CD4-positive, CD25-positive, alpha-beta regulatory T cell (primary cell): ENCODE measurements at regions not wholly inside any gene's neighbourhood (a gene's known extent, or its start where the extent isn't known, plus 50 kb on each side); places are given as distances from the start of the nearest gene placed in this dataset.
"Not testable (repeated sequence)": the region's sequence is repeated elsewhere in the genome, so short reads cannot be mapped to it uniquely, and the experiment has no call there.

ENCODE experiments used
- ATAC-seq, 2 donors: fragments of 150-1000 bp; cut with Tn5 transposase; one replicate each; pipeline ENCODE4 v1.10.0; 2021; ENCODE audit warnings: low read depth in 2 of 2, moderate number of reproducible peaks in 2 of 2, moderate library complexity in 1 of 2
- DNase-seq, 3 donors: peaks; one replicate each; pipeline versions ENCODE4 v3.0.0 to v3.0.0-alpha.2; 2012 to 2022; ENCODE audit warnings: mixed read lengths in 1 of 3
- H3K27ac ChIP-seq: one replicate; pipeline ENCODE4 v1.7.0; 2013; ENCODE audit warnings: mild to moderate bottlenecking, low read length; ENCODE audit not compliant: insufficient read depth, poor library complexity, severe bottlenecking
- H3K27me3 ChIP-seq: one replicate; pipeline ENCODE4 v1.7.0; 2013; ENCODE audit warnings: low read length; ENCODE audit not compliant: control insufficient read depth, insufficient read depth
- H3K36me3 ChIP-seq: one replicate; pipeline ENCODE4 v1.7.0; 2013; ENCODE audit warnings: mild to moderate bottlenecking, low read length, moderate library complexity; ENCODE audit not compliant: control insufficient read depth, insufficient read depth
- H3K4me1 ChIP-seq: 2 replicates; pipeline ENCODE4 v1.7.0; 2013; ENCODE audit warnings: mild to moderate bottlenecking, low read length; ENCODE audit not compliant: insufficient read depth, control insufficient read depth, poor library complexity, severe bottlenecking
- H3K4me3 ChIP-seq: one replicate; pipeline ENCODE4 v1.7.0; 2013; ENCODE audit warnings: low read depth, mild to moderate bottlenecking, low read length, moderate library complexity
- H3K9me3 ChIP-seq, 2 experiments: 1 replicate in 1 of 2; 2 replicates in 1 of 2; pipeline ENCODE4 v1.7.0; 2013; ENCODE audit warnings: low read length in 2 of 2, mild to moderate bottlenecking in 1 of 2, moderate library complexity in 1 of 2; ENCODE audit not compliant: control insufficient read depth in 2 of 2
- H3K27ac Mint-ChIP-seq, 3 donors: one replicate each; pipeline ENCODE4 v1.8.0; 2020 to 2022; ENCODE audit warnings: mild to moderate bottlenecking in 3 of 3, mixed read lengths in 3 of 3, moderate library complexity in 2 of 3
- H3K27me3 Mint-ChIP-seq: one replicate; pipeline ENCODE4 v1.8.0; 2022; ENCODE audit warnings: mild to moderate bottlenecking, mixed read lengths
- H3K36me3 Mint-ChIP-seq: one replicate; pipeline ENCODE4 v1.8.0; 2020; ENCODE audit warnings: mixed read lengths
- H3K4me1 Mint-ChIP-seq, 4 donors: one replicate each; pipeline ENCODE4 v1.8.0; 2020 to 2022; ENCODE audit warnings: mixed read lengths in 4 of 4, mild to moderate bottlenecking in 1 of 4
- H3K4me3 Mint-ChIP-seq, 4 donors: one replicate each; pipeline ENCODE4 v1.8.0; 2020 to 2022; ENCODE audit warnings: mild to moderate bottlenecking in 4 of 4, mixed read lengths in 4 of 4, moderate library complexity in 3 of 4
- H3K9me3 Mint-ChIP-seq, 7 donors: one replicate each; pipeline ENCODE4 v1.8.0; 2020 to 2022; ENCODE audit warnings: mixed read lengths in 7 of 7, mild to moderate bottlenecking in 3 of 7, moderate library complexity in 2 of 7

GRCh38 chr3:152910966-152911365 is 76.0 kb downstream of the P2RY1 start:
- Histone ChIP-seq H3K27ac (no peak overlapping the region), H3K4me1 (no peaks in the 10 kb centered on the region), H3K36me3 (no peaks in the 10 kb centered on the region), H3K4me3 (no peak overlapping the region), H3K9me3 (peaks cover 0 to 3% of the 10 kb centered on the region in 2 experiments), H3K27me3 (no peaks in the 10 kb centered on the region)
- DNase-seq (no peak), ATAC-seq (no peak)
- no peak overlapping the region for H3K4me3 Mint-ChIP-seq
- no peaks in the 10 kb centered on the region for H3K27me3 Mint-ChIP-seq
- no peaks in the 10 kb centered on the region for H3K36me3 Mint-ChIP-seq
- H3K27ac Mint-ChIP-seq, result no peak overlapping the region
- peaks cover 0 to 3% (median 0%) of the 10 kb centered on the region in 7 donors for H3K9me3 Mint-ChIP-seq
- no peaks in the 10 kb centered on the region for H3K4me1 Mint-ChIP-seq

DNA sequence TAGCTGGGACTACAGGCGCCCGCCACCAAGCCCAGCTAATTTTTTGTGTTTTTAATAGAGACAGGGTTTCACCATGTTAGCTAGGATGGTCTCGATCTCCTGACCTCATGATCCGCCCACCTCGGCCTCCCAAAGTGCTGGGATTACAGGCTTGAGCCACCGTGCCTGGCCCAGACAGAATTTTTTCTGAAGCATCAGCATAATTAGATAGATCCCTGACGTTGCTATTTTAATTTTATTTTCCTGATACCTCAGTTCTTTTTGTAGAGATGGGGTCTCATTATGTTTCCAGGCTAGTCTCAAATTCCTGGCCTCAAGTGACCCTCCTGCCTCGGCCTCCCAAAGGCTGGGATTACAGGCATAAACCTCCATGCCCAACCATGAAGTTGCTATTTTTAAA is 79.8 kb downstream of the P2RY1 start:
- not testable (repeated sequence) for H3K4me1 Mint-ChIP-seq, H3K36me3 ChIP-seq, ATAC-seq, H3K4me1 ChIP-seq, DNase-seq, H3K27ac ChIP-seq, H3K27me3 Mint-ChIP-seq, H3K4me3 ChIP-seq, H3K27ac Mint-ChIP-seq, H3K4me3 Mint-ChIP-seq, H3K36me3 Mint-ChIP-seq, H3K9me3 ChIP-seq, H3K27me3 ChIP-seq, H3K9me3 Mint-ChIP-seq

GRCh38 chr3:152915695-152916094 is 80.8 kb downstream of the P2RY1 start:
- H3K4me3 Mint-ChIP-seq, result no peak overlapping the region
- no peaks in the 10 kb centered on the region for H3K36me3 ChIP-seq
- no peaks in the 10 kb centered on the region for H3K27me3 Mint-ChIP-seq
- H3K27ac Mint-ChIP-seq, result no peak overlapping the region
- no peaks in the 10 kb centered on the region for H3K36me3 Mint-ChIP-seq
- ATAC-seq (no peak), DNase-seq (no peak)
- no peak overlapping the region for H3K4me3 ChIP-seq
- no peaks in the 10 kb centered on the region for H3K9me3 ChIP-seq
- H3K27ac ChIP-seq, result no peak overlapping the region
- no peaks in the 10 kb centered on the region for H3K4me1 ChIP-seq
- H3K9me3 Mint-ChIP-seq, result peaks cover 0 to 3% (median 0%) of the 10 kb centered on the region in 7 donors
- no peaks in the 10 kb centered on the region for H3K27me3 ChIP-seq
- H3K4me1 Mint-ChIP-seq, result no peaks in the 10 kb centered on the region

GRCh38 chr3:152916753-152917279 is 81.9 kb downstream of the P2RY1 start:
- Histone ChIP-seq H3K9me3 (no peaks in the 10 kb centered on the region), H3K4me3 (no peak overlapping the region), H3K27me3 (no peaks in the 10 kb centered on the region), H3K36me3 (no peaks in the 10 kb centered on the region), H3K4me1 (no peaks in the 10 kb centered on the region), H3K27ac (no peak overlapping the region)
- Mint-ChIP-seq H3K4me3 (no peak overlapping the region), H3K36me3 (no peaks in the 10 kb centered on the region), H3K27me3 (no peaks in the 10 kb centered on the region), H3K4me1 (no peaks in the 10 kb centered on the region), H3K9me3 (peaks cover 0 to 3% (median 0%) of the 10 kb centered on the region in 7 donors), H3K27ac (peak overlapping the region in 1 of 3 donors; percentile 79)
- no peak for ATAC-seq
- no peak for DNase-seq

- Mint-ChIP-seq H3K27me3 (peaks cover 4% of the 10 kb centered on the region), H3K9me3 (peaks cover 0 to 3% (median 0%) of the 10 kb centered on the region in 7 donors), H3K4me1 (no peaks in the 10 kb centered on the region), H3K27ac (no peak overlapping the region), H3K36me3 (no peaks in the 10 kb centered on the region), H3K4me3 (no peak overlapping the region)
- DNase-seq (no peak), ATAC-seq (no peak)
- no peaks in the 10 kb centered on the region for H3K36me3 ChIP-seq
- H3K9me3 ChIP-seq, result no peaks in the 10 kb centered on the region
- H3K27me3 ChIP-seq, result no peaks in the 10 kb centered on the region
- no peaks in the 10 kb centered on the region for H3K4me1 ChIP-seq
- no peak overlapping the region for H3K27ac ChIP-seq
- H3K4me3 ChIP-seq, result no peak overlapping the region
These were observed 86.4 kb downstream of the P2RY1 start for GRCh38 chr3:152921351-152921750.

- no peak overlapping the region for H3K27ac Mint-ChIP-seq
- peaks cover 0 to 4% (median 0%) of the 10 kb centered on the region in 7 donors for H3K9me3 Mint-ChIP-seq
- no peak for ATAC-seq
These were observed 87.6 kb downstream of the P2RY1 start for GRCh38 chr3:152922554-152922953.

DNA sequence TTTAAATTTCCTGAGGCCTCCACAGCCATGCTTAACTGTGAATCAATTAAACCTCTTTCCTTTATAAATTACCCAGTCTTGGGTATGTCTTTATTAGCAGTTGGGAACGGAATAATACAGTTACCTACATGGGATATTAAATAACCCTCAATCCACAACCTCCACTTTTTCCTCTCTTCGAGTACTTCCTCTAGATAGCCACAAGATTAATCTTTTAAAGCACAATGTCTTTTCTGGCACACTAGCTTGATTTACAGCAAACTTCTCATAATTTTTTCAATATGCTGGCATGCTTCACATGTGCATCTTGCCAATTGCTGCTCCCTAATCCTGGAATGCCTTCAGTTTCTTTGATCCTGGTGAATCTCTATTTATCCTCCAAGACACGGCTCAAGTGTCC is 92.2 kb downstream of the P2RY1 start:
- Mint-ChIP-seq H3K27me3 (peaks cover 4% of the 10 kb centered on the region), H3K4me3 (no peak overlapping the region), H3K36me3 (no peaks in the 10 kb centered on the region), H3K9me3 (peaks cover 0 to 7% (median 0%) of the 10 kb centered on the region in 7 donors), H3K27ac (no peak overlapping the region), H3K4me1 (no peaks in the 10 kb centered on the region)
- Histone ChIP-seq H3K4me1 (no peaks in the 10 kb centered on the region), H3K4me3 (no peak overlapping the region), H3K27ac (no peak overlapping the region), H3K9me3 (no peaks in the 10 kb centered on the region), H3K27me3 (no peaks in the 10 kb centered on the region), H3K36me3 (no peaks in the 10 kb centered on the region)
- ATAC-seq, result no peak
- DNase-seq, result no peak

More at GRCh38 chr3:152922554-152922953, 87.6 kb downstream of the P2RY1 start:
- H3K4me3 Mint-ChIP-seq, result no peak overlapping the region
- H3K27me3 Mint-ChIP-seq, result peaks cover 4% of the 10 kb centered on the region
- Histone ChIP-seq H3K36me3 (no peaks in the 10 kb centered on the region), H3K27ac (no peak overlapping the region), H3K4me1 (no peaks in the 10 kb centered on the region), H3K4me3 (no peak overlapping the region), H3K9me3 (no peaks in the 10 kb centered on the region), H3K27me3 (no peaks in the 10 kb centered on the region)
- H3K36me3 Mint-ChIP-seq, result no peaks in the 10 kb centered on the region
- no peaks in the 10 kb centered on the region for H3K4me1 Mint-ChIP-seq
- DNase-seq, result no peak

DNA sequence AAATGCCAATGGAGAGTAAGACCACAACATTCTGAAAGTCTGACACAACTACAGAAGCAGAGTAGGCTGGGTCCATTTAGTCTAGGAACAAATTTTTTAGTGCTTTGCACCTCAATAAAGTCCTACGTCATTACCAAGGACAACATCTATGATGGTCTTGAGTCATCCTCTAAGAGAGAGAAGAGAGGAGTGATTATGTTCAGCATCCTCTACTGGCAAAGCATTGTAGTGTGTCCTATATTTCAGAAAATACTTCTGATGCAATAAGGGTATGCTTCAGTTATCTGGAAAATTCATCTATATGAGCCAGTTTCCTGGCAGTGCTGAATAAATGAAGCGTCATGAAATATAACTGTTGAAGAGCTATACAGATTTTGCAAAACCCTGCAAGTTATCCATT is 95.6 kb downstream of the P2RY1 start:
- no peaks in the 10 kb centered on the region for H3K9me3 ChIP-seq
- H3K9me3 Mint-ChIP-seq, result peaks cover 0 to 6% (median 0%) of the 10 kb centered on the region in 7 donors
- H3K27ac ChIP-seq, result no peak overlapping the region
- H3K4me1 Mint-ChIP-seq, result no peaks in the 10 kb centered on the region
- ATAC-seq, result no peak
- no peaks in the 10 kb centered on the region for H3K36me3 ChIP-seq
- no peaks in the 10 kb centered on the region for H3K27me3 ChIP-seq
- H3K36me3 Mint-ChIP-seq, result no peaks in the 10 kb centered on the region
- no peak overlapping the region for H3K4me3 ChIP-seq
- H3K27ac Mint-ChIP-seq, result no peak overlapping the region
- DNase-seq, result no peak
- peaks cover 2% of the 10 kb centered on the region for H3K27me3 Mint-ChIP-seq
- H3K4me3 Mint-ChIP-seq, result no peak overlapping the region
- H3K4me1 ChIP-seq, result no peaks in the 10 kb centered on the region
